Fibroblast of pulmonary artery (primary cell): ENCODE measurements at regions not wholly inside any gene's neighbourhood (a gene's known extent, or its start where the extent isn't known, plus 50 kb on each side); places are given as distances from the start of the nearest gene placed in this dataset.

ENCODE experiments used
- DNase-seq: peaks from one replicate; pipeline ENCODE4 v3.0.0-alpha.2; 2010; ENCODE audit warnings: low read depth
- H3K4me3 ChIP-seq: replicated peaks from 2 replicates; pipeline ENCODE4 v1.5.1; 2011; ENCODE audit warnings: low read depth, mild to moderate bottlenecking, control low read depth, low read length, moderate library complexity
- CTCF ChIP-seq: IDR thresholded peaks from 2 replicates; pipeline ENCODE4 v1.5.1; 2011; ENCODE audit warnings: mild to moderate bottlenecking, control low read depth, low read length, inconsistent platforms; ENCODE audit errors: missing control alignments

GRCh38 chr12:78331181-78331580 is 500.5 kb downstream of the NAV3 start:
- no peak for TF ChIP-seq CTCF
- no peak for DNase-seq
- H3K4me3 ChIP-seq: no peak overlapping the region

- H3K4me3 ChIP-seq: no peak overlapping the region
Measured at GRCh38 chr12:78331753-78332152, 501.1 kb downstream of the NAV3 start.

GRCh38 chr12:78338054-78338785 is 507.5 kb downstream of the NAV3 start:
- H3K4me3 ChIP-seq: no peak overlapping the region
- no peak for TF ChIP-seq CTCF
- DNase-seq: no peak

More at GRCh38 chr12:78331753-78332152, 501.1 kb downstream of the NAV3 start:
- no peak for TF ChIP-seq CTCF
- peak; percentile 3 for DNase-seq

- TF ChIP-seq CTCF: no peak
- no peak for DNase-seq
- no peak overlapping the region for H3K4me3 ChIP-seq
Measured at GRCh38 chr12:78340406-78340805, 509.7 kb downstream of the NAV3 start.

GRCh38 chr12:78343657-78344056 is 513.0 kb downstream of the NAV3 start:
- no peak for DNase-seq
- TF ChIP-seq CTCF: no peak
- no peak overlapping the region for H3K4me3 ChIP-seq

GRCh38 chr12:78359520-78359919 is 505.1 kb upstream of the SYT1 start:
- TF ChIP-seq CTCF: no peak
- DNase-seq: peak; percentile 7
- H3K4me3 ChIP-seq: no peak overlapping the region

- no peak for DNase-seq
- no peak overlapping the region for H3K4me3 ChIP-seq
- TF ChIP-seq CTCF: no peak
Measured at GRCh38 chr12:78361683-78362082, 502.9 kb upstream of the SYT1 start.
